NCI-H2081 (cell line): ENCODE measurements at regions not wholly inside any gene's neighbourhood (a gene's known extent, or its start where the extent isn't known, plus 50 kb on each side); places are given as distances from the start of the nearest gene placed in this dataset.

Experiments
- DNase-seq, 2 experiments: peaks; one replicate each; lab custom pipeline; 2025; lab: John Stamatoyannopoulos, UW

GRCh38 chr2:67660015-67660602, 263.0 kb downstream of the ETAA1 start:
- no peak for DNase-seq

- no peak for DNase-seq
Observed at GRCh38 chr2:67660871-67661270, 263.7 kb downstream of the ETAA1 start.

GRCh38 chr2:67662222-67662621, 265.1 kb downstream of the ETAA1 start:
- DNase-seq, result no peak

- no peak for DNase-seq
Observed at GRCh38 chr2:67663776-67664175, 266.6 kb downstream of the ETAA1 start.

- no peak for DNase-seq
Observed at GRCh38 chr2:67666386-67667053, 269.4 kb downstream of the ETAA1 start.

- DNase-seq, result no peak
Observed at GRCh38 chr2:67667054-67667908, 270.1 kb downstream of the ETAA1 start.

- DNase-seq, result no peak
Observed at GRCh38 chr2:67668538-67668937, 271.4 kb downstream of the ETAA1 start.

- DNase-seq, result no peak
Observed at GRCh38 chr2:67669168-67669567, 272.0 kb downstream of the ETAA1 start.

GRCh38 chr2:67669766-67670165, 272.6 kb downstream of the ETAA1 start:
- no peak for DNase-seq

GRCh38 chr2:67670747-67671183, 273.6 kb downstream of the ETAA1 start:
- DNase-seq, result no peak

GRCh38 chr2:67671464-67672450, 274.6 kb downstream of the ETAA1 start:
- DNase-seq, result no peak

- no peak for DNase-seq
Observed at GRCh38 chr2:67674668-67675067, 277.5 kb downstream of the ETAA1 start.

GRCh38 chr2:67684991-67685390, 287.9 kb downstream of the ETAA1 start:
- DNase-seq, result no peak

GRCh38 chr2:67686254-67686653, 289.1 kb downstream of the ETAA1 start:
- no peak for DNase-seq

GRCh38 chr2:67689186-67689585, 292.1 kb downstream of the ETAA1 start:
- no peak for DNase-seq

GRCh38 chr2:67689651-67690050, 292.5 kb downstream of the ETAA1 start:
- no peak for DNase-seq

- DNase-seq, result no peak
Observed at GRCh38 chr2:67694445-67694844, 297.3 kb downstream of the ETAA1 start.

- no peak for DNase-seq
Observed at GRCh38 chr2:67701011-67701410, 303.9 kb downstream of the ETAA1 start.

- DNase-seq, result no peak
Observed at GRCh38 chr2:67702284-67702683, 305.2 kb downstream of the ETAA1 start.

- DNase-seq, result peak in 1 of 2 experiments; percentile 2
Observed at GRCh38 chr2:67702937-67703336, 305.8 kb downstream of the ETAA1 start.

- DNase-seq, result no peak
Observed at GRCh38 chr2:67706082-67706481, 308.9 kb downstream of the ETAA1 start.

GRCh38 chr2:67707896-67708295, 310.8 kb downstream of the ETAA1 start:
- no peak for DNase-seq
